KMS-11 (cell line): ENCODE measurements at regions not wholly inside any gene's neighbourhood (a gene's known extent, or its start where the extent isn't known, plus 50 kb on each side); places are given as distances from the start of the nearest gene placed in this dataset.

Experiments
- H2AFZ ChIP-seq: fragments of 200-600 bp; sonication (generic); 2 replicates; pipeline ENCODE4 v1.6.1; 2016; ENCODE audit warnings: antibody characterized with exemption, mixed run types, low read depth
- H3K27ac ChIP-seq: fragments of 200-600 bp; sonication (generic); 2 replicates; pipeline ENCODE4 v1.6.1; 2016; ENCODE audit warnings: mild to moderate bottlenecking, mixed run types
- H3K27me3 ChIP-seq: fragments of 200-600 bp; sonication (generic); 2 replicates; pipeline ENCODE4 v1.6.1; 2017; ENCODE audit warnings: mild to moderate bottlenecking, low read depth, mixed run types, moderate library complexity; ENCODE audit not compliant: insufficient read depth
- H3K36me3 ChIP-seq: fragments of 200-600 bp; sonication (generic); 2 replicates; pipeline ENCODE4 v1.6.1; 2017; ENCODE audit warnings: mild to moderate bottlenecking, mixed run types; ENCODE audit not compliant: insufficient read depth
- H3K4me1 ChIP-seq: fragments of 200-600 bp; sonication (generic); 2 replicates; pipeline ENCODE4 v1.6.1; 2016; ENCODE audit warnings: mild to moderate bottlenecking, low read depth, mixed run types; ENCODE audit not compliant: poor library complexity, severe bottlenecking
- H3K4me2 ChIP-seq: fragments of 200-600 bp; sonication (generic); 2 replicates; pipeline ENCODE4 v1.7.0; 2016; ENCODE audit warnings: mild to moderate bottlenecking, mixed run types
- H3K4me3 ChIP-seq: fragments of 200-600 bp; sonication (generic); IDR thresholded peaks from 2 replicates; pipeline ENCODE4 v1.6.1; 2017; ENCODE audit warnings: low read depth, low read length, mixed read lengths; ENCODE audit not compliant: insufficient read depth
- H3K79me2 ChIP-seq: fragments of 200-600 bp; sonication (generic); 2 replicates; pipeline ENCODE4 v1.6.1; 2016; ENCODE audit warnings: low read depth, mixed run types; ENCODE audit not compliant: insufficient read depth
- H3K9ac ChIP-seq: fragments of 200-600 bp; sonication (generic); 2 replicates; pipeline ENCODE4 v1.6.1; 2016; ENCODE audit warnings: mild to moderate bottlenecking, mixed run types
- H4K20me1 ChIP-seq: fragments of 200-600 bp; sonication (generic); 2 replicates; pipeline ENCODE4 v1.6.1; 2016; ENCODE audit warnings: mild to moderate bottlenecking, mixed run types; ENCODE audit not compliant: insufficient read depth
- CTCF ChIP-seq: fragments of 200-600 bp; sonication (generic); conservative IDR thresholded peaks from 2 replicates; pipeline ENCODE4 v1.6.1; 2017; ENCODE audit warnings: low read depth, mild to moderate bottlenecking, antibody characterized with exemption, low read length, moderate library complexity, mixed read lengths

- no peaks in the 10 kb centered on the region for H3K79me2 ChIP-seq
- no peak for TF ChIP-seq CTCF
- H3K36me3 ChIP-seq, result no peaks in the 10 kb centered on the region
- H3K4me1 ChIP-seq, result no peaks in the 10 kb centered on the region
- no peak overlapping the region for H2AFZ ChIP-seq
- no peak overlapping the region for H3K27ac ChIP-seq
- H3K4me2 ChIP-seq, result no peak overlapping the region
- no peak overlapping the region for H3K4me3 ChIP-seq
- H3K9ac ChIP-seq, result no peak overlapping the region
- H4K20me1 ChIP-seq, result no peaks in the 10 kb centered on the region
- H3K27me3 ChIP-seq, result no peaks in the 10 kb centered on the region
These were observed 803.6 kb upstream of the FANCL start for GRCh38 chr2:59044736-59045135.

- no peak for TF ChIP-seq CTCF
- Histone ChIP-seq H3K79me2 (no peaks in the 10 kb centered on the region), H3K36me3 (no peaks in the 10 kb centered on the region), H3K27ac (no peak overlapping the region), H3K4me3 (no peak overlapping the region), H3K27me3 (no peaks in the 10 kb centered on the region), H3K4me2 (no peak overlapping the region), H2AFZ (no peak overlapping the region), H3K9ac (no peak overlapping the region), H3K4me1 (no peaks in the 10 kb centered on the region), H4K20me1 (no peaks in the 10 kb centered on the region)
These were observed 800.0 kb upstream of the FANCL start for GRCh38 chr2:59041139-59041538.

- no peaks in the 10 kb centered on the region for H3K79me2 ChIP-seq
These were observed 793.7 kb upstream of the FANCL start for GRCh38 chr2:59034837-59035236.

DNA sequence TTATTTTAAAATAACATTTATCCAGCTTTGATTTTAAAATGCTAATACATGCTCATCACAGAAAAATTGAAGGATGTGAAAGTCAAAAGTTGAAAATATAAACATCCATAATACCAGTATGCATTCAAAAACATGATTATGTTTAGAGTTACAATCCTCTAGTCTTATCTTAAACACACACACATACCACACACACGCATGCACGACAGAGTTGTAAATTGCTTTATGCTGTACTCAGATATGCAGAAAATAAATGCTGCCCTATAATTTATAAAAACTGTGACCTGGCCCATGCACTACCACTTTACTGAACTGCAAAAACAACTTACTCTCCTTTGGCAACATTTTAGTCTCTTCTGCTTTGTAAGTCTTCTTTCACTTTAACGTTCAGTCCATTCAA lies 793.0 kb upstream of the FANCL start:
- Histone ChIP-seq H3K4me2 (no peak overlapping the region), H3K4me3 (no peak overlapping the region), H3K27me3 (no peaks in the 10 kb centered on the region), H3K79me2 (no peaks in the 10 kb centered on the region), H3K9ac (no peak overlapping the region), H3K27ac (no peak overlapping the region), H3K36me3 (no peaks in the 10 kb centered on the region), H4K20me1 (no peaks in the 10 kb centered on the region), H3K4me1 (no peaks in the 10 kb centered on the region), H2AFZ (no peak overlapping the region)
- TF ChIP-seq CTCF, result no peak

More at GRCh38 chr2:59034837-59035236, 793.7 kb upstream of the FANCL start:
- H3K36me3 ChIP-seq, result no peaks in the 10 kb centered on the region
- no peak overlapping the region for H3K4me3 ChIP-seq
- H3K4me2 ChIP-seq, result no peak overlapping the region
- H3K27me3 ChIP-seq, result no peaks in the 10 kb centered on the region
- TF ChIP-seq CTCF, result no peak
- H3K27ac ChIP-seq, result no peak overlapping the region
- H3K9ac ChIP-seq, result no peak overlapping the region
- H3K4me1 ChIP-seq, result no peaks in the 10 kb centered on the region
- H4K20me1 ChIP-seq, result no peaks in the 10 kb centered on the region
- H2AFZ ChIP-seq, result no peak overlapping the region
